ENCODE measurements at regions not wholly inside any gene's neighbourhood (a gene's known extent, or its start where the extent isn't known, plus 50 kb on each side); places are given as distances from the start of the nearest gene placed in this dataset.

DNA sequence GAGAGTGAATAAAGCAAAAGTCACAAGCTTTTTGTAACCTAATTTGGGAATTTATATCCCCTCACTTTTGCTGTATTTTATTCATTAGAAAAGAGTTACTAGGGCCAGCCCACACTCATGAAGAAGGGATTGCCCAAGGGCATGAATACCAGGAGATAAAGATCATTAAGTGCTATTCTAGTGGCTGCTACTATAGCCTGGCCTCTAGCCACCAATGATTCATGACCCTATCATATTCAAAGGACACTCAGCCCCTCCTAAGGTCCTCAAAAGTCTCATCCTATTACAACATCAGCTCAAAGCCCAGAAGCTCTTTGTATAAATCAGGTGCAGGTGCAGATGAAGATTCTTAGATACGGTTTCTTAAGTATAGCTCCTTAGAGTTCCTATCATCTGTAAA is 518.1 kb downstream of the TRHDE start:
- TF ChIP-seq ZNF274 (IDR thresholded peaks at IDR 0.05; ENCODE audit: low read depth, low read length) (no peak), YY1 (IDR thresholded peaks at IDR 0.05; ENCODE audit: insufficient read depth, insufficient read length) (no peak)
